ENCODE measurements at regions not wholly inside any gene's neighbourhood (a gene's known extent, or its start where the extent isn't known, plus 50 kb on each side); places are given as distances from the start of the nearest gene placed in this dataset.
"Not testable (repeated sequence)": the region's sequence is repeated elsewhere in the genome, so short reads cannot be mapped to it uniquely, and the experiment has no call there.

- H3K4me3 ChIP-seq = no peak overlapping the region
Observed at GRCh38 chr12:30567082-30567481, 128.6 kb downstream of the IPO8 start.

DNA sequence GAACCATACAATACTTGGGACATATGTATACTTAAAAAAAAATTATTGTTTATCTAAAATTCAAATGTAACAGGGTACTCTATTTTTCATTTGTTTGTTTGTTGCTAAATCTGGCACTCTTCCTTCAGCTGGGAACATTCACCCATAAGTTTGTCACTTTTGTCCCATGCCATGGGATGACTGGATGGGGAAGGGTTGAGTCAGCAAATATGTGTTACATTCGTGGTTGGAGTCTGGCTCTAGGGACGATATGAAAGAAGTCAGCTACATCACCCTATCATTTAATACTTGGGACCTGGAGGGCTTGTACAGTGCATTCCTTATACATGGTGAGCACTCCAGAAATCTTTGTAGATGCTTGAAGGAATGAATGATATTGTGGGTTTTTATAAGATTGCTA lies 131.3 kb downstream of the IPO8 start:
- Histone ChIP-seq H3K36me3 (no peaks in the 10 kb centered on the region), H3K27me3 (no peaks in the 10 kb centered on the region), H3K9me3 (no peaks in the 10 kb centered on the region), H3K27ac (no peak overlapping the region), H3K4me3 (no peak overlapping the region), H3K4me1 (no peaks in the 10 kb centered on the region)
- TF ChIP-seq, protein P1, sequence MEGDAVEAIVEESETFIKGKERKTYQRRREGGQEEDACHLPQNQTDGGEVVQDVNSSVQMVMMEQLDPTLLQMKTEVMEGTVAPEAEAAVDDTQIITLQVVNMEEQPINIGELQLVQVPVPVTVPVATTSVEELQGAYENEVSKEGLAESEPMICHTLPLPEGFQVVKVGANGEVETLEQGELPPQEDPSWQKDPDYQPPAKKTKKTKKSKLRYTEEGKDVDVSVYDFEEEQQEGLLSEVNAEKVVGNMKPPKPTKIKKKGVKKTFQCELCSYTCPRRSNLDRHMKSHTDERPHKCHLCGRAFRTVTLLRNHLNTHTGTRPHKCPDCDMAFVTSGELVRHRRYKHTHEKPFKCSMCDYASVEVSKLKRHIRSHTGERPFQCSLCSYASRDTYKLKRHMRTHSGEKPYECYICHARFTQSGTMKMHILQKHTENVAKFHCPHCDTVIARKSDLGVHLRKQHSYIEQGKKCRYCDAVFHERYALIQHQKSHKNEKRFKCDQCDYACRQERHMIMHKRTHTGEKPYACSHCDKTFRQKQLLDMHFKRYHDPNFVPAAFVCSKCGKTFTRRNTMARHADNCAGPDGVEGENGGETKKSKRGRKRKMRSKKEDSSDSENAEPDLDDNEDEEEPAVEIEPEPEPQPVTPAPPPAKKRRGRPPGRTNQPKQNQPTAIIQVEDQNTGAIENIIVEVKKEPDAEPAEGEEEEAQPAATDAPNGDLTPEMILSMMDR (IDR thresholded peaks at IDR 0.05) = no peak
- TF ChIP-seq POLR2A (IDR thresholded peaks at IDR 0.05) = no peak
- no peak for DNase-seq
- intact Hi-C loops (cut with DNase I; ENCODE audit: low total_unique reads) = no loop called here

More at GRCh38 chr12:30567082-30567481, 128.6 kb downstream of the IPO8 start:
- no peak overlapping the region for H3K27ac ChIP-seq
- no peaks in the 10 kb centered on the region for H3K27me3 ChIP-seq
- intact Hi-C loops (cut with DNase I; ENCODE audit: low total_unique reads) = no loop called here
- DNase-seq = no peak
- H3K36me3 ChIP-seq = no peaks in the 10 kb centered on the region
- no peaks in the 10 kb centered on the region for H3K4me1 ChIP-seq
- H3K9me3 ChIP-seq = no peaks in the 10 kb centered on the region
- TF ChIP-seq, protein P1 (IDR thresholded peaks at IDR 0.05) = no peak
- TF ChIP-seq POLR2A (IDR thresholded peaks at IDR 0.05) = no peak

DNA sequence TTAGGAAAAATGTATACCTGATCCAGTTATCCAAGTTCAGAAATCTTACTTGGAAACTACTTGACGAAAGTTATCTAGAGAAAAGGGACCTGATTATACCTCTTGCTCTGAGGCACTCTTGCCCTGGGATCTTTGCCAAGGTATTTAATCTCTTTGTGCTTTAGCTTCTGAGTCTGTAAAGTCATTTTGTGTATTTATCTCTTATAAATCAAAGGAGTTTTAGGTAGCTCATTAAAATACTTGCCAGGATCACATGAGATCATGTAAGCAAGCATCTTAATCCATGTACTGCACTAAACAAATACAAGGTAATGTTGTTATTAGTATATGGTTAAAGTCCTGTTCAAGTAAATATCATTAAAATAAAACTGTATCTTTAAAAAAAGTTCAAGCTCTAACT lies 147.5 kb downstream of the IPO8 start:
- H3K36me3 ChIP-seq = no peaks in the 10 kb centered on the region
- TF ChIP-seq, protein P1 (IDR thresholded peaks at IDR 0.05) = no peak
- TF ChIP-seq POLR2A (IDR thresholded peaks at IDR 0.05) = no peak

GRCh38 chr12:30546121-30546520 lies 149.5 kb downstream of the IPO8 start:
- H3K27me3 ChIP-seq = no peaks in the 10 kb centered on the region
- H3K4me1 ChIP-seq = no peaks in the 10 kb centered on the region
- no peak overlapping the region for H3K27ac ChIP-seq
- H3K9me3 ChIP-seq = no peaks in the 10 kb centered on the region
- DNase-seq = no peak
- no peak for TF ChIP-seq POLR2A (IDR thresholded peaks at IDR 0.05)
- TF ChIP-seq, protein P1 (IDR thresholded peaks at IDR 0.05) = no peak
- intact Hi-C loops (cut with DNase I; ENCODE audit: low total_unique reads) = no loop called here
- H3K36me3 ChIP-seq = no peaks in the 10 kb centered on the region
- H3K4me3 ChIP-seq = no peak overlapping the region

More for the DNA sequence above, 147.5 kb downstream of the IPO8 start:
- no peaks in the 10 kb centered on the region for H3K27me3 ChIP-seq
- intact Hi-C loops (cut with DNase I; ENCODE audit: low total_unique reads) = no loop called here
- no peak overlapping the region for H3K4me3 ChIP-seq
- H3K9me3 ChIP-seq = no peaks in the 10 kb centered on the region
- no peak overlapping the region for H3K27ac ChIP-seq
- DNase-seq = no peak
- no peaks in the 10 kb centered on the region for H3K4me1 ChIP-seq

GRCh38 chr12:30544704-30545103 lies 151.0 kb downstream of the IPO8 start:
- DNase-seq; H3K36me3 ChIP-seq; H3K27ac ChIP-seq; H3K27me3 ChIP-seq; H3K4me1 ChIP-seq; intact Hi-C loops (cut with DNase I; ENCODE audit: low total_unique reads); H3K9me3 ChIP-seq; H3K4me3 ChIP-seq: not testable (repeated sequence)

DNA sequence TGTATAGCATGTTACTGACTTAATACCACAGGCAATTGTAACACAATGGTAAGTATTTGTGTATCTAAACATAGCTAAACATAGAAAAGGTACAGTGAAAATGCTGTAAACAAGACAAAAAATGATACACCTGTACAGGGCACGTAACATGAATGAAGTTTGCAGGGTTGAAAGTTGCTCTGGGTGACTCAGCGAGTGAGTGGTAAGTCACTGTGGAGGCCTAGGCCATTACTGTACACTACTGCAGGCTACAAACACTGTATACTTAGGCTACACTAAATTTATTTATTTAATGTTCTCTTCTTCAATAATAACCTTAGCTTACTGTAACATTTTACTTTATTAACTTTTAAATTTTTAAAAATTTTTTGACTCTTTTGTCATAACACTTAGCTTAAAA lies 158.4 kb downstream of the IPO8 start:
- Histone ChIP-seq H3K4me3 (no peak overlapping the region), H3K4me1 (no peaks in the 10 kb centered on the region), H3K27me3 (no peaks in the 10 kb centered on the region), H3K36me3 (no peaks in the 10 kb centered on the region), H3K27ac (no peak overlapping the region), H3K9me3 (no peaks in the 10 kb centered on the region)
- TF ChIP-seq, protein P1 (IDR thresholded peaks at IDR 0.05) = no peak
- no peak for TF ChIP-seq POLR2A (IDR thresholded peaks at IDR 0.05)
- intact Hi-C loops (cut with DNase I; ENCODE audit: low total_unique reads) = no loop called here
- DNase-seq = no peak
